ENCODE measurements at regions not wholly inside any gene's neighbourhood (a gene's known extent, or its start where the extent isn't known, plus 50 kb on each side); places are given as distances from the start of the nearest gene placed in this dataset.

GRCh38 chr6:21845439-21846140 lies 252.0 kb downstream of the SOX4 start:
- Mint-ChIP-seq H3K4me1 (ENCODE audit: low read depth) (peaks cover 33% of the 10 kb centered on the region), H3K27me3 (ENCODE audit: low read depth) (no peaks in the 10 kb centered on the region), H3K27ac (no peak overlapping the region), H3K36me3 (ENCODE audit: insufficient read depth in 2 of 2) (peaks cover 0 to 3% of the 10 kb centered on the region in 2 donors), H3K9me3 (no peaks in the 10 kb centered on the region), H3K4me3 (no peak overlapping the region)
- DNase-seq, result no peak
- ATAC-seq (replicated peaks in 1 of 2), result no peak

- peak; percentile 21 to 60 for DNase-seq
- Mint-ChIP-seq H3K4me1 (ENCODE audit: low read depth) (peaks cover 29% of the 10 kb centered on the region), H3K36me3 (ENCODE audit: insufficient read depth in 2 of 2) (peaks cover 0 to 2% of the 10 kb centered on the region in 2 donors), H3K4me3 (peak overlapping the region; percentile 59 to 63), H3K27ac (peak overlapping the region; percentile 10), H3K27me3 (ENCODE audit: low read depth) (no peaks in the 10 kb centered on the region), H3K9me3 (no peaks in the 10 kb centered on the region)
- ATAC-seq (replicated peaks in 1 of 2), result peak; percentile 90 to 94
Measured at GRCh38 chr6:21846541-21847451, 253.2 kb downstream of the SOX4 start.

- Mint-ChIP-seq H3K4me3 (peak overlapping the region in 1 of 2 donors; percentile 63), H3K36me3 (ENCODE audit: insufficient read depth in 2 of 2) (peaks cover 0 to 2% of the 10 kb centered on the region in 2 donors), H3K27ac (peak overlapping the region; percentile 10), H3K4me1 (ENCODE audit: low read depth) (peaks cover 29% of the 10 kb centered on the region), H3K27me3 (ENCODE audit: low read depth) (no peaks in the 10 kb centered on the region), H3K9me3 (no peaks in the 10 kb centered on the region)
- ATAC-seq (replicated peaks in 1 of 2) (no peak), DNase-seq (no peak)
Measured at GRCh38 chr6:21847711-21848480, 254.3 kb downstream of the SOX4 start.

- Mint-ChIP-seq H3K4me1 (ENCODE audit: low read depth) (peaks cover 24% of the 10 kb centered on the region), H3K9me3 (no peaks in the 10 kb centered on the region), H3K27ac (no peak overlapping the region), H3K27me3 (ENCODE audit: low read depth) (no peaks in the 10 kb centered on the region), H3K4me3 (no peak overlapping the region), H3K36me3 (ENCODE audit: insufficient read depth in 2 of 2) (peaks cover 0 to 2% of the 10 kb centered on the region in 2 donors)
- no peak for DNase-seq
- no peak for ATAC-seq (replicated peaks in 1 of 2)
Measured at GRCh38 chr6:21850691-21851090, 257.1 kb downstream of the SOX4 start.

- H3K4me1 Mint-ChIP-seq (ENCODE audit: low read depth), result peaks cover 11% of the 10 kb centered on the region
- DNase-seq (no peak), ATAC-seq (replicated peaks in 1 of 2) (peak; percentile 23 to 47)
- no peak overlapping the region for H3K4me3 Mint-ChIP-seq
- peaks cover 8% of the 10 kb centered on the region for H3K27me3 Mint-ChIP-seq (ENCODE audit: low read depth)
- no peak overlapping the region for H3K27ac Mint-ChIP-seq
- H3K36me3 Mint-ChIP-seq (ENCODE audit: insufficient read depth in 2 of 2), result no peaks in the 10 kb centered on the region
- no peaks in the 10 kb centered on the region for H3K9me3 Mint-ChIP-seq
Measured at GRCh38 chr6:21855811-21856455, 262.4 kb downstream of the SOX4 start.

GRCh38 chr6:21856456-21856825 lies 262.9 kb downstream of the SOX4 start:
- peaks cover 8% of the 10 kb centered on the region for H3K27me3 Mint-ChIP-seq (ENCODE audit: low read depth)
- H3K36me3 Mint-ChIP-seq (ENCODE audit: insufficient read depth in 2 of 2), result peaks cover 0 to 2% of the 10 kb centered on the region in 2 donors
- no peak for DNase-seq
- H3K4me1 Mint-ChIP-seq (ENCODE audit: low read depth), result peaks cover 11% of the 10 kb centered on the region
- ATAC-seq (replicated peaks in 1 of 2), result peak in 1 of 2 donors; percentile 56
- H3K4me3 Mint-ChIP-seq, result no peak overlapping the region
- H3K9me3 Mint-ChIP-seq, result no peaks in the 10 kb centered on the region
- H3K27ac Mint-ChIP-seq, result no peak overlapping the region

GRCh38 chr6:21856844-21857243 lies 263.3 kb downstream of the SOX4 start:
- Mint-ChIP-seq H3K9me3 (no peaks in the 10 kb centered on the region), H3K27me3 (ENCODE audit: low read depth) (peaks cover 8% of the 10 kb centered on the region), H3K36me3 (ENCODE audit: insufficient read depth in 2 of 2) (peaks cover 0 to 2% of the 10 kb centered on the region in 2 donors), H3K27ac (no peak overlapping the region), H3K4me3 (no peak overlapping the region), H3K4me1 (ENCODE audit: low read depth) (peaks cover 11% of the 10 kb centered on the region)
- no peak for ATAC-seq (replicated peaks in 1 of 2)
- no peak for DNase-seq

GRCh38 chr6:21858076-21858475 lies 264.5 kb downstream of the SOX4 start:
- H3K27me3 Mint-ChIP-seq (ENCODE audit: low read depth), result peaks cover 8% of the 10 kb centered on the region
- ATAC-seq (replicated peaks in 1 of 2) (no peak), DNase-seq (no peak)
- H3K36me3 Mint-ChIP-seq (ENCODE audit: insufficient read depth in 2 of 2), result peaks cover 0 to 2% of the 10 kb centered on the region in 2 donors
- peaks cover 11% of the 10 kb centered on the region for H3K4me1 Mint-ChIP-seq (ENCODE audit: low read depth)
- peaks cover 0 to 2% of the 10 kb centered on the region in 2 donors for H3K9me3 Mint-ChIP-seq
- no peak overlapping the region for H3K27ac Mint-ChIP-seq
- no peak overlapping the region for H3K4me3 Mint-ChIP-seq

- DNase-seq, result no peak
- no peak for ATAC-seq (replicated peaks in 1 of 2)
- no peak overlapping the region for H3K27ac Mint-ChIP-seq
- H3K9me3 Mint-ChIP-seq, result peaks cover 0 to 2% of the 10 kb centered on the region in 2 donors
- H3K4me3 Mint-ChIP-seq, result no peak overlapping the region
- H3K4me1 Mint-ChIP-seq (ENCODE audit: low read depth), result peaks cover 11% of the 10 kb centered on the region
- H3K36me3 Mint-ChIP-seq (ENCODE audit: insufficient read depth in 2 of 2), result peaks cover 0 to 2% of the 10 kb centered on the region in 2 donors
- peaks cover 8% of the 10 kb centered on the region for H3K27me3 Mint-ChIP-seq (ENCODE audit: low read depth)
Measured at GRCh38 chr6:21859193-21859735, 265.7 kb downstream of the SOX4 start.

- Mint-ChIP-seq H3K4me3 (no peak overlapping the region), H3K36me3 (ENCODE audit: insufficient read depth in 2 of 2) (peaks cover 2 to 3% of the 10 kb centered on the region in 2 donors), H3K9me3 (peaks cover 0 to 3% of the 10 kb centered on the region in 2 donors), H3K4me1 (ENCODE audit: low read depth) (no peaks in the 10 kb centered on the region), H3K27ac (no peak overlapping the region), H3K27me3 (ENCODE audit: low read depth) (peaks cover 8% of the 10 kb centered on the region)
- no peak for DNase-seq
- ATAC-seq (replicated peaks in 1 of 2), result no peak
Measured at GRCh38 chr6:21861942-21862341, 268.4 kb downstream of the SOX4 start.

GRCh38 chr6:21864206-21864605 lies 270.7 kb downstream of the SOX4 start:
- peaks cover 0 to 3% of the 10 kb centered on the region in 2 donors for H3K9me3 Mint-ChIP-seq
- no peak overlapping the region for H3K4me3 Mint-ChIP-seq
- peaks cover 2 to 3% of the 10 kb centered on the region in 2 donors for H3K36me3 Mint-ChIP-seq (ENCODE audit: insufficient read depth in 2 of 2)
- DNase-seq (no peak), ATAC-seq (replicated peaks in 1 of 2) (no peak)
- no peaks in the 10 kb centered on the region for H3K4me1 Mint-ChIP-seq (ENCODE audit: low read depth)
- no peak overlapping the region for H3K27ac Mint-ChIP-seq
- H3K27me3 Mint-ChIP-seq (ENCODE audit: low read depth), result peaks cover 8% of the 10 kb centered on the region

- H3K36me3 Mint-ChIP-seq (ENCODE audit: insufficient read depth in 2 of 2), result peaks cover 0 to 3% of the 10 kb centered on the region in 2 donors
- no peaks in the 10 kb centered on the region for H3K27me3 Mint-ChIP-seq (ENCODE audit: low read depth)
- DNase-seq (no peak), ATAC-seq (replicated peaks in 1 of 2) (no peak)
- no peak overlapping the region for H3K4me3 Mint-ChIP-seq
- peaks cover 0 to 1% of the 10 kb centered on the region in 2 donors for H3K9me3 Mint-ChIP-seq
- H3K4me1 Mint-ChIP-seq (ENCODE audit: low read depth), result peaks cover 13% of the 10 kb centered on the region
- H3K27ac Mint-ChIP-seq, result no peak overlapping the region
Measured at GRCh38 chr6:21868226-21868625, 274.7 kb downstream of the SOX4 start.
